ENCODE measurements at regions not wholly inside any gene's neighbourhood (a gene's known extent, or its start where the extent isn't known, plus 50 kb on each side); places are given as distances from the start of the nearest gene placed in this dataset.

GRCh38 chr12:45112306-45112705 lies 61.4 kb upstream of the DBX2 start:
- TF ChIP-seq CTCF (IDR thresholded peaks at IDR 0.05) (no peak), POLR2A (IDR thresholded peaks at IDR 0.05) (no peak), EP300 (IDR thresholded peaks at IDR 0.05) (no peak)
